GM10266 (cell line): ENCODE measurements at regions not wholly inside any gene's neighbourhood (a gene's known extent, or its start where the extent isn't known, plus 50 kb on each side); places are given as distances from the start of the nearest gene placed in this dataset.

Experiments
- DNase-seq: peaks from one replicate; pipeline ENCODE4 v3.0.0; 2012; ENCODE audit errors: extremely low spot score
- TF ChIP-seq, protein P1 (sequence below): IDR thresholded peaks from 2 replicates; pipeline ENCODE4 v1.5.1; 2012; ENCODE audit warnings: mild to moderate bottlenecking, low read depth; ENCODE audit not compliant: control insufficient read depth, insufficient read depth; ENCODE audit errors: missing control alignments

DNA sequence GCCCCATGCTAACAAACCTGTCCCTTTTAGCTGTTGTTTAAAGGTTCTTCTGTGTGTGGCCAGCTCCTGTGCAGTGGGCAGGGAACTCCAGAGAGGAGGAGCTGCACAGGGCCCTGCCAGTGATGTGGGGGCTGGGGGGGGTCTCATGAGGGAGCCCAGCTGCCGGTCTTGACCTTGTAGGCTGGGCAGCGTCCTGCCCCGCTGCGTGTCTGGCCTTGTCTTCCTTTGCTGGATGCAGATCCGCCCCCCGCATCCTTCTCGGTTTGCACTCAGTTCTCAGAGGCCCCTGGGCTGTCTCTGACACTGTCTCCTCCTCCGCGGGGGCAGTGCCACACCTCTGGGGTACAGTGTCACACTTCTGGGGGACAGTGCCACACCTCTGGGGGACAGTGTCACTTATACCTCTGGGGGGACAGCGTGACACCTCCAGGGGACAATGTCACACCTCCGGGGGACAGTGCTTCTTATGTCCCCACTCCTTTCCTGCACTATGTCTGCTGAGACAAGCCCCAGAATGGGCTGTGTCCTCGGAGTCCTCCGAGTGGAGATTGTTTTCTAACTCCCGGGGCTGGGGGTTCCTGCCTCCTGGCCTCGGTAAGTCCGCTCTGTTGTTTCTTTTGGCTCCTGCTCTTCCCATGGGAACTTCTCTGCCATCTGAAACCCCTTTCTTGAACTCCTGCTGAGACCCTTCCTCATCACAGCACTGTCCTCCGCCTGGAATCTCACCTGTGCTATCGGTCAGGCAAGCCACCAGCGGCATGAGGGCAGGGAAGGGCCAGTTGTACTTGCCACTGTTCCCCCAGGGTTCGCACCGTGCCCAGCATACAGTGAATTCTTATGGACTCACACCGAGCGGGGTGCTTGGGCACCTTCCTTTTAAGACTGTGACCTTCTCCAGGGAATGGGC is 788.3 kb downstream of the TBC1D22A start:
- TF ChIP-seq, protein P1, sequence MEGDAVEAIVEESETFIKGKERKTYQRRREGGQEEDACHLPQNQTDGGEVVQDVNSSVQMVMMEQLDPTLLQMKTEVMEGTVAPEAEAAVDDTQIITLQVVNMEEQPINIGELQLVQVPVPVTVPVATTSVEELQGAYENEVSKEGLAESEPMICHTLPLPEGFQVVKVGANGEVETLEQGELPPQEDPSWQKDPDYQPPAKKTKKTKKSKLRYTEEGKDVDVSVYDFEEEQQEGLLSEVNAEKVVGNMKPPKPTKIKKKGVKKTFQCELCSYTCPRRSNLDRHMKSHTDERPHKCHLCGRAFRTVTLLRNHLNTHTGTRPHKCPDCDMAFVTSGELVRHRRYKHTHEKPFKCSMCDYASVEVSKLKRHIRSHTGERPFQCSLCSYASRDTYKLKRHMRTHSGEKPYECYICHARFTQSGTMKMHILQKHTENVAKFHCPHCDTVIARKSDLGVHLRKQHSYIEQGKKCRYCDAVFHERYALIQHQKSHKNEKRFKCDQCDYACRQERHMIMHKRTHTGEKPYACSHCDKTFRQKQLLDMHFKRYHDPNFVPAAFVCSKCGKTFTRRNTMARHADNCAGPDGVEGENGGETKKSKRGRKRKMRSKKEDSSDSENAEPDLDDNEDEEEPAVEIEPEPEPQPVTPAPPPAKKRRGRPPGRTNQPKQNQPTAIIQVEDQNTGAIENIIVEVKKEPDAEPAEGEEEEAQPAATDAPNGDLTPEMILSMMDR, result no peak

DNA sequence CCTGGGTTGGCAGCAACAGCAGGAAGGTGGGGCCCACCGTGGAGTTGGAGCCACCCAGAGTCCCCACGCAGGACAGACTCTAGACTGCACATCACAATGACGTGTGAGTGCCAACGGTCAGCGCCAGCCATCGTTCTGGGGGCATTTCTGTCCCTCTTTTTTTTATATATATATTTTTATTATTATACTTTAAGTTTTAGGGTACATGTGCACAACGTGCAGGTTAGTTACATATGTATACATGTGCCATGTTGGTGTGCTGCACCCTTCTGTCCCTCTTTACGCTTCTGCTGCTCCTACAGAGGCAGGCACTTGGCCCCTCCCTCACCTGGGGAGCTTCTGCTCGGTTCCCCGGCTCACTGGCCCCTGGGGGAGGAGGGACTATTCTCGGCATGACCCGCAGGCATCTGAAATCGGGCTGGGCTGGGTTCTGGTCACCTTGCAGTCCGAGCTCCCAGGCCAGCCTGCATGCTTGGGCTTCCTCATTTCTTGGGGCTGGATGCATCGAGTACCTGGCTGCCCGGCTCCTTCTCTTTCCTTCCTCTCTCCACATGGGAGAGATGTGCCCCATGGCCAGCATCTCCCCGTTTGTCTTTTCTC is 787.4 kb downstream of the TBC1D22A start:
- TF ChIP-seq, protein P1, result no peak
- DNase-seq, result no peak

More for the DNA sequence above, 788.3 kb downstream of the TBC1D22A start:
- DNase-seq, result no peak

DNA sequence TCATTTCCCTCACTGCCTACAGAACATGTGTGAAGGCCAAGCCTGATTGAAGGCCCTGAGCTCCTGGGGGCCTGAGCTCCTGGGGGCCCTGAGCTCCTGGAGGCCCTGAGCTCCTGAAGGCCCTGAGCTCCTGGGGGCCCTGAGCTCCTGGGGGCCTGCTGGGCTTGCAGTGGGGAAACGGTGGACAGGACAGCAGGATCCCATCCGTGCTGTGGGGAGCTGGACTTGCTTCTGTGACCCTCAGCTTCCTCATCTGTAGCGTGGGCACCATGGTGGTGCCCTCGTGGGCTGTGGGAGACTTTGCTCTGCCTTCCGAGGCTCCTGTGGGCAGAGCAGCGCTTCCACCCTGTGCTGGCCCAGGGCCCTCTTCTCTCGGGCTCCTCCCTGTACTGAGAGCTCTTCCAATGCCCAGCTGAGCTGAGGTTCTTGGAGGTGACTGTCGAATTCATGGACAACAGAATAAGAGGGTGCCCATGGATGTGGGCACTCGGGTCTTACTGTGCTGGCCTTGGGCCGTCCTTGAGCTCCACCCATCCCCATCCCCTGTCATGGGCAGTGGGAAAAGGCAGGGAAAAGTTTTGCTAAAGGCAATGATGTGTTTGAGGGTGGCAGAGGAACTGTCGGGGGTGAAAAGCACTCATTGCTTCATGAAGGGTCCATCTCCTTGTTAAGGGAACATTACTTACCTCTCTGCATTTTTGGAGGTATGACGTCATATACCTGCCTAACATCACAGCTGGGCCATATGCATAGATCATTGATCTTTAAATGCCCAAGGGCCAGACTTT is 786.7 kb downstream of the TBC1D22A start:
- no peak for DNase-seq
- TF ChIP-seq, protein P1, result no peak

DNA sequence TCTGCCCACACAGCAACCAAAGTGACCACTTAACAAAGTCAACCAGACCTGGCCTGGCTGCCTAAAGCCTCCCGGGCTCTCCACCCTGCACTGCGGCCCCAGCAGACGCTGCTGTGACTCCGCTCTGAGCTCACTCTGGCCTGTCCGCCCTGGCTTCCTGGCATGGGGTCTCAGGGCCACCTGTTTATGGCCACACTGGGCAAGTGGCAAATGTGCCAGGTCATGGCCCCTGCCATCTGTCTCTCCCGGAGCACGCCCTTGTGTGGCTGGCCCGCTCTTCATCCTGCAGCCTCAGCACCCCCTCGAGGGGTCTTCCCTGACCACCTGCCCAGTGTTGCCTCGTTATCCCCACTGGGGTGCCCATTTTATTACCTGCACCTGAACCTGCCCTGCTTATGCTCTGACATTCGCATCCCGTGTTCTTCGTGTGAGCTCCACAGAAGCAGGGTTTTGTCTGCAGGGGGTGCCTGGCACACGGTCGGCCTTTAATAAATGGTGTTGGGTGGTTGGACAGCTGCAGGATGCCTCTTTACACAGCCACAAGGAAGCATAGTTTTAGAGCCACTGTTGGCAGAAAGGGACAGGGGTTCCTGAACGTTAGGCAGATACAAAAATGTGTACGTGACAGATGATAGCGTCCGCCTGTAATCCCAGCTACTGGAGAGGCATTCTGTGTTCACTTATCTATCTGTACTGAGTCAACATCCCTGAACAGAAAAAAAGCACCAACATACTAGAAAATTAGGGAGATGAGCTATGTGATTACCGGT is 785.6 kb downstream of the TBC1D22A start:
- DNase-seq, result no peak
- TF ChIP-seq, protein P1, result no peak

DNA sequence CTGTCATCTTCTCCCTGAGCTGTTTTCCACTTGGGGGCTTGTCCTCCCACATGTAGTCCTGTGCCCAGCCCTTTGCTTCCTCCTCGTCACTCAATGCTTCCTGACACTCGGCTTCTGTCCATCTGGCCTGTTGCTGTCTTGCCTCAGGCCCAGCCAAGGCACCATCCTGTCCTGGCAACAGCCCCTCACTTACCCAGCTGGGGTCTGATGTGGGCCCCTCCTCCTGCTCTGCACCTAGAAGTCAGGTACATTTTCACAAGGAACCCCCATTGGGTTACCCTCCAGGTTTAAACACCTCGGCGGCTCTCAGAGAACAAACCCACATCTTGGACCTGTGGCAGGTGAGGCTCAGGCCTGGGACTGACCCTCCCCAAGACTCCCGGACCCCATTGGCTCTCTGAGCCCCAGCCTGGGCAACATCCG is 784.8 kb downstream of the TBC1D22A start:
- DNase-seq, result no peak
- TF ChIP-seq, protein P1, result no peak

DNA sequence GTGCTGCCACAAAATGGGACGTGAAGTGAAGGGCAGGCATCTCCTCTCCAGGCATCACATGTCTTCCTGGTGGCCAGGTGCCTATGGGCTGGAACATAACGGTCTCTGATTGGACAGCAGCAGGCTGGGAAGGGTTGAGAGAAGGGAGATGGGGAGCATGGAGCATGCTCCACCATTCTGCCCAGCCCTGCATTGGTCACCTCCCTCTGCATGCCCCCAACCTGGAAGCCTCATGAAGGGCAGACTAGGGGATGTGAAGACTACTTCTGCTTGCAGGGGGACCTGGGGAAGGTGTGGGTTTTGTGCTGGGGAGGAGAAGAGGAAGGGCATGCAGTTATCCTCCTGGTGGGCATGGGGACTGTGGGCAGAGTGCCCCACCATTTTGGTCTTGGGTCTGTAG is 782.2 kb downstream of the TBC1D22A start:
- no peak for DNase-seq
- TF ChIP-seq, protein P1, result no peak
